ENCODE measurements at regions not wholly inside any gene's neighbourhood (a gene's known extent, or its start where the extent isn't known, plus 50 kb on each side); places are given as distances from the start of the nearest gene placed in this dataset.

GRCh38 chr5:117060099-117060498 lies 485.5 kb upstream of the SEMA6A start:
- DNase-seq (ENCODE audit: low spot score): no peak

- DNase-seq (ENCODE audit: low spot score): no peak
Measured at GRCh38 chr5:117058740-117059139, 484.1 kb upstream of the SEMA6A start.

- DNase-seq (ENCODE audit: low spot score): no peak
Measured at GRCh38 chr5:117055517-117055916, 480.9 kb upstream of the SEMA6A start.

GRCh38 chr5:117054911-117055310 lies 480.3 kb upstream of the SEMA6A start:
- no peak for DNase-seq (ENCODE audit: low spot score)

GRCh38 chr5:117054141-117054540 lies 479.5 kb upstream of the SEMA6A start:
- DNase-seq (ENCODE audit: low spot score): no peak

GRCh38 chr5:117041926-117042595 lies 467.4 kb upstream of the SEMA6A start:
- DNase-seq (ENCODE audit: low spot score): peak; percentile 13

- no peak for DNase-seq (ENCODE audit: low spot score)
Measured at GRCh38 chr5:117039035-117039434, 464.4 kb upstream of the SEMA6A start.

GRCh38 chr5:117027384-117027783 lies 452.8 kb upstream of the SEMA6A start:
- no peak for DNase-seq (ENCODE audit: low spot score)

- no peak for DNase-seq (ENCODE audit: low spot score)
Measured at GRCh38 chr5:117020999-117021398, 446.4 kb upstream of the SEMA6A start.

- DNase-seq (ENCODE audit: low spot score): no peak
Measured at GRCh38 chr5:117013280-117013877, 438.8 kb upstream of the SEMA6A start.

GRCh38 chr5:117010574-117010973 lies 436.0 kb upstream of the SEMA6A start:
- no peak for DNase-seq (ENCODE audit: low spot score)

- DNase-seq (ENCODE audit: low spot score): no peak
Measured at GRCh38 chr5:116998024-116998423, 423.4 kb upstream of the SEMA6A start.

GRCh38 chr5:116992681-116993080 lies 418.1 kb upstream of the SEMA6A start:
- DNase-seq (ENCODE audit: low spot score): no peak

GRCh38 chr5:116989995-116990394 lies 415.4 kb upstream of the SEMA6A start:
- no peak for DNase-seq (ENCODE audit: low spot score)

- DNase-seq (ENCODE audit: low spot score): no peak
Measured at GRCh38 chr5:116982035-116982434, 407.4 kb upstream of the SEMA6A start.

- DNase-seq (ENCODE audit: low spot score): no peak
Measured at GRCh38 chr5:116980581-116980980, 406.0 kb upstream of the SEMA6A start.

- DNase-seq (ENCODE audit: low spot score): no peak
Measured at GRCh38 chr5:116976767-116977166, 402.1 kb upstream of the SEMA6A start.

GRCh38 chr5:116971131-116971530 lies 396.5 kb upstream of the SEMA6A start:
- no peak for DNase-seq (ENCODE audit: low spot score)

GRCh38 chr5:116970318-116970717 lies 395.7 kb upstream of the SEMA6A start:
- no peak for DNase-seq (ENCODE audit: low spot score)

- no peak for DNase-seq (ENCODE audit: low spot score)
Measured at GRCh38 chr5:116964438-116964837, 389.8 kb upstream of the SEMA6A start.

GRCh38 chr5:116961021-116961420 lies 386.4 kb upstream of the SEMA6A start:
- DNase-seq (ENCODE audit: low spot score): no peak

- DNase-seq (ENCODE audit: low spot score): no peak
Measured at GRCh38 chr5:116959843-116960242, 385.2 kb upstream of the SEMA6A start.

GRCh38 chr5:116953251-116953930 lies 378.8 kb upstream of the SEMA6A start:
- peak; percentile 23 for DNase-seq (ENCODE audit: low spot score)
